Epithelial cell of proximal tubule (primary cell): ENCODE measurements at regions not wholly inside any gene's neighbourhood (a gene's known extent, or its start where the extent isn't known, plus 50 kb on each side); places are given as distances from the start of the nearest gene placed in this dataset.

Source experiments
- DNase-seq: peaks from one replicate; pipeline ENCODE4 v3.0.0-alpha.2; 2011; ENCODE audit warnings: low read depth
- H3K4me3 ChIP-seq: 2 replicates; pipeline ENCODE4 v1.5.1; 2011; ENCODE audit warnings: low read depth, mild to moderate bottlenecking, low read length
- CTCF ChIP-seq: conservative IDR thresholded peaks from 2 replicates; pipeline ENCODE4 v1.5.1; 2012; ENCODE audit warnings: low read depth, mild to moderate bottlenecking, low read length

- no peak for TF ChIP-seq CTCF
- no peak for DNase-seq
- H3K4me3 ChIP-seq, result no peak overlapping the region
Measured at GRCh38 chr10:121252756-121253155, 345.5 kb downstream of the FGFR2 start.

- DNase-seq, result no peak
- TF ChIP-seq CTCF, result no peak
Measured at GRCh38 chr10:121260377-121260776, 337.9 kb downstream of the FGFR2 start.

GRCh38 chr10:121261665-121262064 is 336.6 kb downstream of the FGFR2 start:
- no peak overlapping the region for H3K4me3 ChIP-seq
- DNase-seq, result no peak
- no peak for TF ChIP-seq CTCF

More at GRCh38 chr10:121260377-121260776, 337.9 kb downstream of the FGFR2 start:
- no peak overlapping the region for H3K4me3 ChIP-seq

GRCh38 chr10:121262774-121263430 is 335.3 kb downstream of the FGFR2 start:
- DNase-seq, result no peak
- TF ChIP-seq CTCF, result no peak
- H3K4me3 ChIP-seq, result no peak overlapping the region

- DNase-seq, result no peak
- TF ChIP-seq CTCF, result no peak
- no peak overlapping the region for H3K4me3 ChIP-seq
Measured at GRCh38 chr10:121263431-121263783, 334.8 kb downstream of the FGFR2 start.

- H3K4me3 ChIP-seq, result no peak overlapping the region
- no peak for TF ChIP-seq CTCF
- DNase-seq, result no peak
Measured at GRCh38 chr10:121265360-121266123, 332.7 kb downstream of the FGFR2 start.

GRCh38 chr10:121266370-121266769 is 331.9 kb downstream of the FGFR2 start:
- no peak overlapping the region for H3K4me3 ChIP-seq
- DNase-seq, result no peak
- no peak for TF ChIP-seq CTCF
